ENCODE measurements at regions not wholly inside any gene's neighbourhood (a gene's known extent, or its start where the extent isn't known, plus 50 kb on each side); places are given as distances from the start of the nearest gene placed in this dataset.

DNA sequence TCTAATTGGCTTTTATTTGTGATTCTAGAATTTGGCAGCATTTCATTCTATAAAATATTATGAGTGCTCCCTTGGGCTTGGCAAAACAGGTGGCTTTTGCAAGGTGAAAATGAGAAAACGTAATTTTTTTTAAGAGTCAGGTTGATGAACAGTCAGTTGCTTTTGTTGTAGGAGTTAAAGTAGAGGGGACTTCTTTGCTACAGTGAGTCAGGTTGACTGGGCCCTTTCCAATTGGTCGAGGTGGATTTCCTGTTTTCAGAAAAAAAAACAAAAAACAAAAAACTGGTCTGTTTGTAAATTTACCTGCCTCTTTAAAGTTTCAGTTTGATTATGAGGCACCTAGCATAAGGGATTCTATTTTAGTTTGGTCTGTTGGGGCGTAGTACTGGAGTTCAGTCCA is 1469.4 kb upstream of the GBE1 start:
- TF ChIP-seq, protein P1, sequence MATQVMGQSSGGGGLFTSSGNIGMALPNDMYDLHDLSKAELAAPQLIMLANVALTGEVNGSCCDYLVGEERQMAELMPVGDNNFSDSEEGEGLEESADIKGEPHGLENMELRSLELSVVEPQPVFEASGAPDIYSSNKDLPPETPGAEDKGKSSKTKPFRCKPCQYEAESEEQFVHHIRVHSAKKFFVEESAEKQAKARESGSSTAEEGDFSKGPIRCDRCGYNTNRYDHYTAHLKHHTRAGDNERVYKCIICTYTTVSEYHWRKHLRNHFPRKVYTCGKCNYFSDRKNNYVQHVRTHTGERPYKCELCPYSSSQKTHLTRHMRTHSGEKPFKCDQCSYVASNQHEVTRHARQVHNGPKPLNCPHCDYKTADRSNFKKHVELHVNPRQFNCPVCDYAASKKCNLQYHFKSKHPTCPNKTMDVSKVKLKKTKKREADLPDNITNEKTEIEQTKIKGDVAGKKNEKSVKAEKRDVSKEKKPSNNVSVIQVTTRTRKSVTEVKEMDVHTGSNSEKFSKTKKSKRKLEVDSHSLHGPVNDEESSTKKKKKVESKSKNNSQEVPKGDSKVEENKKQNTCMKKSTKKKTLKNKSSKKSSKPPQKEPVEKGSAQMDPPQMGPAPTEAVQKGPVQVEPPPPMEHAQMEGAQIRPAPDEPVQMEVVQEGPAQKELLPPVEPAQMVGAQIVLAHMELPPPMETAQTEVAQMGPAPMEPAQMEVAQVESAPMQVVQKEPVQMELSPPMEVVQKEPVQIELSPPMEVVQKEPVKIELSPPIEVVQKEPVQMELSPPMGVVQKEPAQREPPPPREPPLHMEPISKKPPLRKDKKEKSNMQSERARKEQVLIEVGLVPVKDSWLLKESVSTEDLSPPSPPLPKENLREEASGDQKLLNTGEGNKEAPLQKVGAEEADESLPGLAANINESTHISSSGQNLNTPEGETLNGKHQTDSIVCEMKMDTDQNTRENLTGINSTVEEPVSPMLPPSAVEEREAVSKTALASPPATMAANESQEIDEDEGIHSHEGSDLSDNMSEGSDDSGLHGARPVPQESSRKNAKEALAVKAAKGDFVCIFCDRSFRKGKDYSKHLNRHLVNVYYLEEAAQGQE (IDR thresholded peaks at IDR 0.05; ENCODE audit: insufficient read depth in 1 of 2, low read depth in 2 of 2, low read length in 2 of 2): no peak
- no peak for TF ChIP-seq TAF1 (IDR thresholded peaks at IDR 0.05; ENCODE audit: borderline replicate concordance, insufficient read depth, low read length)
- no peak for TF ChIP-seq SIN3A (IDR thresholded peaks at IDR 0.05; ENCODE audit: borderline replicate concordance, insufficient read depth, low read length)
- no peak for TF ChIP-seq POLR2AphosphoS5 (IDR thresholded peaks at IDR 0.05; ENCODE audit: low read depth, low read length)
- no peak for TF ChIP-seq FOXP2 (optimal IDR thresholded peaks at IDR 0.05; ENCODE audit: borderline replicate concordance, extremely low read depth, extremely low read length, insufficient read depth)

DNA sequence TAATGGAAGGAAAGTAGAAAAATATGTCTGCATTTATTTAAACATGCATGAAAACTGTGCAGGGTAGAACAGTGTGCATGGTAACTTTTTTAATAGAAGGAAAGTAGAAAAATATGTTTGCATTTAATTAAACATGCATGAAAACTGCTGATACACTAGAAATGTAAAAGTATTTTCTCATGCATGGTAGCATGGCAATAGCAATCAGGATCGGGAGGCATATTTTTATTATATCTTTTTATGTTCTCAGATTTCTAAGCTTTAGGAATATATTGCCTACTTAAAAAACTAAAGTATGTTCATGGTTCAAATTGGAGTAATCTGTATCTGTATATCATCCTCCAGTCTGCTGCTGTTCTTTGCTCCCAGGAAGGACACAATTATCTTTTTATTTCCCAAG is 1468.9 kb upstream of the GBE1 start:
- TF ChIP-seq POLR2AphosphoS5 (IDR thresholded peaks at IDR 0.05; ENCODE audit: low read depth, low read length): no peak
- TF ChIP-seq SIN3A (IDR thresholded peaks at IDR 0.05; ENCODE audit: borderline replicate concordance, insufficient read depth, low read length): no peak
- TF ChIP-seq TAF1 (IDR thresholded peaks at IDR 0.05; ENCODE audit: borderline replicate concordance, insufficient read depth, low read length): no peak
- TF ChIP-seq, protein P1 (IDR thresholded peaks at IDR 0.05; ENCODE audit: insufficient read depth in 1 of 2, low read depth in 2 of 2, low read length in 2 of 2): no peak
- no peak for TF ChIP-seq FOXP2 (optimal IDR thresholded peaks at IDR 0.05; ENCODE audit: borderline replicate concordance, extremely low read depth, extremely low read length, insufficient read depth)

- no peak for TF ChIP-seq FOXP2 (optimal IDR thresholded peaks at IDR 0.05; ENCODE audit: borderline replicate concordance, extremely low read depth, extremely low read length, insufficient read depth)
Observed at GRCh38 chr3:83226751-83227150, 1465.3 kb upstream of the GBE1 start.

- TF ChIP-seq, protein P1 (IDR thresholded peaks at IDR 0.05; ENCODE audit: insufficient read depth in 1 of 2, low read depth in 2 of 2, low read length in 2 of 2): no peak
- TF ChIP-seq FOXP2 (optimal IDR thresholded peaks at IDR 0.05; ENCODE audit: borderline replicate concordance, extremely low read depth, extremely low read length, insufficient read depth): no peak
- no peak for TF ChIP-seq POLR2AphosphoS5 (IDR thresholded peaks at IDR 0.05; ENCODE audit: low read depth, low read length)
- no peak for TF ChIP-seq SIN3A (IDR thresholded peaks at IDR 0.05; ENCODE audit: borderline replicate concordance, insufficient read depth, low read length)
- TF ChIP-seq TAF1 (IDR thresholded peaks at IDR 0.05; ENCODE audit: borderline replicate concordance, insufficient read depth, low read length): no peak
Observed at GRCh38 chr3:83224101-83224868, 1462.8 kb upstream of the GBE1 start.

DNA sequence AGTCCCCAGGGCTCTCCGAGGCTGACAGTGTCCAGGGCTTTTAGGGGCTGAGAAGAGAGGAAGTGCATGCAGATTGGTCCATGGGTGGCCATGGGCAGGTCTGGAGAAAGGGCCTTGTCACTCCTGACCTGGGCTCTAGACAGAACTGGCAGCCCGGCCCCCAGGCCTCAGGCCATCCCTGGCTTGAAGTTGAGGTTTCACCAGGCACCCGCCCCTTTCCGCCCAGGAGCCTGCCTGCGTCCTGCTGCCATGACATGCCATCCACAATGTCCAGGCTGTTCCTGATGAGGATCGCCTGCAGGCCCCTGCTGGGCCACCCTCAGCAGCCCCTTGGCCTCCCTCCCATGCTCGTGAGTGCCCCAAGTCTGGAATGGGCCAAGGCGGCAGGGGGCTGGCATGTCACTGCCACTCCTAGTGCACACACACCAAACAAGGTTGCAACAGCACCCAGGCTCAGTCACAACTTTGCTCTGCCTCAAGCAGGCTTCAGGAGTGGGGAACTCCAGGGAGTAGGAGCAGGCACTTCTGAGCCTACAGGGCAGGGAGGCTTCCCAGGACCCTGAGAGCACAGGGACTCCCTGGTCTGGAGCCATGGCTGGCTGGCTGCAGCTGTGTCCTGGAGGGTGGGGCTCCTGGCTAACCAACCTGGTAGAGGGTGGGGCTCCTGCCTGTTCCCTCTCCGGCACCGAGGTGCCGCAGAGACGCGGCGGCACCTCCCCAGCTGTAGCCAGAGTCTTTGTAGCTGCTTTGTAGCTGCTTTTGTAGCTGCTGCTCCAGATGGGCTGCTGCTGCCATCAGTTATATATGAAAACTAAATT is 1457.1 kb upstream of the GBE1 start:
- TF ChIP-seq, protein P1 (IDR thresholded peaks at IDR 0.05; ENCODE audit: insufficient read depth in 1 of 2, low read depth in 2 of 2, low read length in 2 of 2): no peak
- no peak for TF ChIP-seq TAF1 (IDR thresholded peaks at IDR 0.05; ENCODE audit: borderline replicate concordance, insufficient read depth, low read length)
- no peak for TF ChIP-seq SIN3A (IDR thresholded peaks at IDR 0.05; ENCODE audit: borderline replicate concordance, insufficient read depth, low read length)
- no peak for TF ChIP-seq FOXP2 (optimal IDR thresholded peaks at IDR 0.05; ENCODE audit: borderline replicate concordance, extremely low read depth, extremely low read length, insufficient read depth)
- no peak for TF ChIP-seq POLR2AphosphoS5 (IDR thresholded peaks at IDR 0.05; ENCODE audit: low read depth, low read length)
